Osteoblast (primary cell): ENCODE measurements at regions not wholly inside any gene's neighbourhood (a gene's known extent, or its start where the extent isn't known, plus 50 kb on each side); places are given as distances from the start of the nearest gene placed in this dataset.

Source experiments
- DNase-seq: peaks from one replicate; pipeline ENCODE4 v3.0.0; 2011; ENCODE audit warnings: low spot score, mixed read lengths; ENCODE audit not compliant: insufficient read length; ENCODE audit errors: missing footprints
- H2AFZ ChIP-seq: 2 replicates; pipeline ENCODE4 v1.6.0; 2011; ENCODE audit warnings: mild to moderate bottlenecking, low read length
- H3K27ac ChIP-seq: 2 replicates; pipeline ENCODE4 v1.5.1; 2011; ENCODE audit warnings: mild to moderate bottlenecking, low read depth, low read length, moderate library complexity
- H3K27me3 ChIP-seq: 2 replicates; pipeline ENCODE4 v1.6.0; 2012; ENCODE audit warnings: mild to moderate bottlenecking, control low read depth, inconsistent platforms, low read length, moderate library complexity; ENCODE audit not compliant: insufficient read depth
- H3K36me3 ChIP-seq: 2 replicates; pipeline ENCODE4 v1.5.1; 2011; ENCODE audit warnings: mild to moderate bottlenecking, low read length, control low read depth, moderate library complexity; ENCODE audit not compliant: insufficient read depth
- H3K4me1 ChIP-seq: 2 replicates; pipeline ENCODE4 v1.5.1; 2011; ENCODE audit warnings: mild to moderate bottlenecking, low read length, control low read depth, moderate library complexity; ENCODE audit not compliant: insufficient read depth
- H3K4me2 ChIP-seq: 2 replicates; pipeline ENCODE4 v1.6.0; 2011; ENCODE audit warnings: mild to moderate bottlenecking, low read length; ENCODE audit not compliant: insufficient read depth
- H3K4me3 ChIP-seq: fragments of 200-600 bp; sonication (generic); 3 replicates; pipeline ENCODE4 v1.5.1; 2012; ENCODE audit warnings: mild to moderate bottlenecking, low read length, inconsistent platforms; ENCODE audit not compliant: insufficient read depth
- H3K79me2 ChIP-seq: 2 replicates; pipeline ENCODE4 v1.6.0; 2012; ENCODE audit warnings: mild to moderate bottlenecking, low read length, control low read depth, inconsistent platforms; ENCODE audit not compliant: insufficient read depth
- H3K9me3 ChIP-seq: 2 replicates; pipeline ENCODE4 v1.5.1; 2011; ENCODE audit warnings: low read depth, low read length, control low read depth
- H4K20me1 ChIP-seq: 2 replicates; pipeline ENCODE4 v1.6.0; 2012; ENCODE audit warnings: mild to moderate bottlenecking, low read length, control low read depth; ENCODE audit not compliant: insufficient read depth
- CTCF ChIP-seq: IDR thresholded peaks from 2 replicates; pipeline ENCODE4 v1.5.1; 2011; ENCODE audit warnings: mild to moderate bottlenecking, low read depth, low read length, moderate library complexity; ENCODE audit errors: extremely low read depth

- no peaks in the 10 kb centered on the region for H3K79me2 ChIP-seq
- H3K4me1 ChIP-seq, result no peaks in the 10 kb centered on the region
- no peaks in the 10 kb centered on the region for H4K20me1 ChIP-seq
- no peaks in the 10 kb centered on the region for H3K36me3 ChIP-seq
- TF ChIP-seq CTCF, result no peak
- no peak overlapping the region for H2AFZ ChIP-seq
- H3K4me2 ChIP-seq, result no peak overlapping the region
- H3K4me3 ChIP-seq, result no peak overlapping the region
- H3K9me3 ChIP-seq, result no peaks in the 10 kb centered on the region
- H3K27ac ChIP-seq, result no peak overlapping the region
- DNase-seq, result no peak
- H3K27me3 ChIP-seq, result no peaks in the 10 kb centered on the region
These were observed 600.9 kb upstream of the FAM98A start for GRCh38 chr2:34199971-34200370.

GRCh38 chr2:34193164-34193563 lies 594.1 kb upstream of the FAM98A start:
- no peaks in the 10 kb centered on the region for H3K27me3 ChIP-seq
- H4K20me1 ChIP-seq, result no peaks in the 10 kb centered on the region
- H3K36me3 ChIP-seq, result no peaks in the 10 kb centered on the region
- DNase-seq, result no peak
- no peak for TF ChIP-seq CTCF
- no peak overlapping the region for H3K4me3 ChIP-seq
- no peak overlapping the region for H3K4me2 ChIP-seq
- no peaks in the 10 kb centered on the region for H3K4me1 ChIP-seq
- no peak overlapping the region for H3K27ac ChIP-seq
- H2AFZ ChIP-seq, result no peak overlapping the region
- no peaks in the 10 kb centered on the region for H3K79me2 ChIP-seq
- no peaks in the 10 kb centered on the region for H3K9me3 ChIP-seq

- no peaks in the 10 kb centered on the region for H3K79me2 ChIP-seq
- H3K4me3 ChIP-seq, result no peak overlapping the region
- no peaks in the 10 kb centered on the region for H3K27me3 ChIP-seq
- H3K27ac ChIP-seq, result no peak overlapping the region
- H3K4me2 ChIP-seq, result no peak overlapping the region
- no peak for TF ChIP-seq CTCF
- H2AFZ ChIP-seq, result no peak overlapping the region
- DNase-seq, result no peak
- no peaks in the 10 kb centered on the region for H3K36me3 ChIP-seq
- H3K4me1 ChIP-seq, result no peaks in the 10 kb centered on the region
- H3K9me3 ChIP-seq, result no peaks in the 10 kb centered on the region
- no peaks in the 10 kb centered on the region for H4K20me1 ChIP-seq
These were observed 589.6 kb upstream of the FAM98A start for GRCh38 chr2:34188464-34189303.

GRCh38 chr2:34179511-34179910 lies 580.4 kb upstream of the FAM98A start:
- Histone ChIP-seq H3K4me3 (no peak overlapping the region), H3K9me3 (peaks cover 2% of the 10 kb centered on the region), H3K36me3 (no peaks in the 10 kb centered on the region), H3K27ac (no peak overlapping the region), H3K27me3 (no peaks in the 10 kb centered on the region), H4K20me1 (no peaks in the 10 kb centered on the region), H3K79me2 (no peaks in the 10 kb centered on the region), H3K4me1 (no peaks in the 10 kb centered on the region), H2AFZ (no peak overlapping the region), H3K4me2 (no peak overlapping the region)
- TF ChIP-seq CTCF, result no peak
- no peak for DNase-seq
